HL-60 (cell line): ENCODE measurements at regions not wholly inside any gene's neighbourhood (a gene's known extent, or its start where the extent isn't known, plus 50 kb on each side); places are given as distances from the start of the nearest gene placed in this dataset.

ENCODE experiments used
- DNase-seq, 2 experiments: peaks; one replicate each; pipeline ENCODE4 v3.0.0-alpha.2; 2010 to 2020; ENCODE audit warnings: low read depth in 1 of 2, low spot score in 1 of 2
- H3K27ac ChIP-seq: fragments of 250-450 bp; sonication (Bioruptor Pico); replicated peaks from 2 replicates; pipeline ENCODE4 v1.5.1; 2020; ENCODE audit warnings: mild to moderate bottlenecking, moderate library complexity
- H3K27me3 ChIP-seq: fragments of 250-450 bp; sonication (Bioruptor Pico); 2 replicates; pipeline ENCODE4 v1.5.1; 2021; ENCODE audit warnings: mild to moderate bottlenecking, moderate library complexity; ENCODE audit not compliant: insufficient read depth, poor library complexity, severe bottlenecking
- H3K4me3 ChIP-seq: replicated peaks from 2 replicates; pipeline ENCODE4 v1.5.1; 2011; ENCODE audit warnings: mild to moderate bottlenecking, control low read depth, low read length; ENCODE audit not compliant: insufficient read depth
- GABPA ChIP-seq: IDR thresholded peaks from 2 replicates; pipeline ENCODE4 v1.6.1; 2012; ENCODE audit warnings: low read depth
- POLR2AphosphoS5 ChIP-seq: IDR thresholded peaks from 2 replicates; pipeline ENCODE4 v1.6.1; 2012; ENCODE audit warnings: low read depth
- REST ChIP-seq: IDR thresholded peaks from 2 replicates; pipeline ENCODE4 v1.6.1; 2012; ENCODE audit warnings: low read depth; ENCODE audit not compliant: insufficient replicate concordance
- SPI1 ChIP-seq: IDR thresholded peaks from 2 replicates; pipeline ENCODE4 v1.6.1; 2012; ENCODE audit warnings: low read depth, mild to moderate bottlenecking, borderline replicate concordance
- TF ChIP-seq, protein P1 (sequence below): IDR thresholded peaks from one replicate; pipeline ENCODE4 v1.5.1; 2011; ENCODE audit warnings: low read length, control low read depth, inconsistent platforms; ENCODE audit not compliant: insufficient read depth

DNA sequence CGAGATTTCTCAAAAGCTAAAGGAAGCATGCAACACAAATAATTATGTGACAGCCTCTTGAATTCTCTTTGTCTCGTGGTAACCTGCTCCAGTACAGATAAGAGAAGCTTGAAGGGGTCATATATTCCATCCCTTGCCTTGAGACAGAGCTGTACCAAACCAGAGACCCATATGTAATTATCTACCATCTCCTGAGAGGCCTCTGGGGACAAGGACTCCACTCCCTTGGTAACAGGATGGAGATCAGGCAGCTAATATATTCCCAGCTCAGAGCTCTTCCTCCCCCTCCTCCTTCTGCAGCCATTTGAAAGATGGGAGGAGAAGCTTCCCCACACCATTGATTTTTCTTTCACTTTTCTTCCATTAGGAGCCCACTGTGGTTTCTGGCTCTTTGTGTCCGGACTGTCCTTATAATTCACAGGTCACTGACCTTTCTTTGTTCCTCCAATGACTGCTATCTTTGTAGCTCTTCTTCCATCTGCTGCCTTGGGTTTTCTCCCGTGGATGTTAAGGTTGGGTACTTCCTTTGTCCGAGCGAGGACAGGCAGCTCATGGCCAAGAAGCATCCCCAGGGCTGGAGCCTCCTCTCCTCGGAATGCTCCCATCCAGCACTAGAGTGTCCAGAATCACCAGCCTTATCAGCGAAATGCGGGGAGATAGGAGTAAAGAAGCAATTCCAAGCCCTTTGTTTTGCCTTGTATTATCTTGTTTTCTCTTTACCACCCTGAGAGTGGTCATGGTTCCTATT, 51.4 kb upstream of the CALM2 start:
- H3K27ac ChIP-seq, result no peak overlapping the region
- H3K4me3 ChIP-seq, result no peak overlapping the region
- H3K27me3 ChIP-seq, result no peaks in the 10 kb centered on the region
- no peak for DNase-seq
- no peak for TF ChIP-seq SPI1
- TF ChIP-seq GABPA, result no peak
- TF ChIP-seq, protein P1, sequence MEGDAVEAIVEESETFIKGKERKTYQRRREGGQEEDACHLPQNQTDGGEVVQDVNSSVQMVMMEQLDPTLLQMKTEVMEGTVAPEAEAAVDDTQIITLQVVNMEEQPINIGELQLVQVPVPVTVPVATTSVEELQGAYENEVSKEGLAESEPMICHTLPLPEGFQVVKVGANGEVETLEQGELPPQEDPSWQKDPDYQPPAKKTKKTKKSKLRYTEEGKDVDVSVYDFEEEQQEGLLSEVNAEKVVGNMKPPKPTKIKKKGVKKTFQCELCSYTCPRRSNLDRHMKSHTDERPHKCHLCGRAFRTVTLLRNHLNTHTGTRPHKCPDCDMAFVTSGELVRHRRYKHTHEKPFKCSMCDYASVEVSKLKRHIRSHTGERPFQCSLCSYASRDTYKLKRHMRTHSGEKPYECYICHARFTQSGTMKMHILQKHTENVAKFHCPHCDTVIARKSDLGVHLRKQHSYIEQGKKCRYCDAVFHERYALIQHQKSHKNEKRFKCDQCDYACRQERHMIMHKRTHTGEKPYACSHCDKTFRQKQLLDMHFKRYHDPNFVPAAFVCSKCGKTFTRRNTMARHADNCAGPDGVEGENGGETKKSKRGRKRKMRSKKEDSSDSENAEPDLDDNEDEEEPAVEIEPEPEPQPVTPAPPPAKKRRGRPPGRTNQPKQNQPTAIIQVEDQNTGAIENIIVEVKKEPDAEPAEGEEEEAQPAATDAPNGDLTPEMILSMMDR, result no peak
- no peak for TF ChIP-seq POLR2AphosphoS5
- TF ChIP-seq REST, result no peak

GRCh38 chr2:47226923-47227220, 50.6 kb upstream of the CALM2 start:
- DNase-seq, result no peak
- no peak overlapping the region for H3K27ac ChIP-seq
- no peak overlapping the region for H3K4me3 ChIP-seq
- TF ChIP-seq POLR2AphosphoS5 (no peak), REST (no peak), SPI1 (no peak), GABPA (no peak)
- TF ChIP-seq, protein P1, result no peak
- no peaks in the 10 kb centered on the region for H3K27me3 ChIP-seq

DNA sequence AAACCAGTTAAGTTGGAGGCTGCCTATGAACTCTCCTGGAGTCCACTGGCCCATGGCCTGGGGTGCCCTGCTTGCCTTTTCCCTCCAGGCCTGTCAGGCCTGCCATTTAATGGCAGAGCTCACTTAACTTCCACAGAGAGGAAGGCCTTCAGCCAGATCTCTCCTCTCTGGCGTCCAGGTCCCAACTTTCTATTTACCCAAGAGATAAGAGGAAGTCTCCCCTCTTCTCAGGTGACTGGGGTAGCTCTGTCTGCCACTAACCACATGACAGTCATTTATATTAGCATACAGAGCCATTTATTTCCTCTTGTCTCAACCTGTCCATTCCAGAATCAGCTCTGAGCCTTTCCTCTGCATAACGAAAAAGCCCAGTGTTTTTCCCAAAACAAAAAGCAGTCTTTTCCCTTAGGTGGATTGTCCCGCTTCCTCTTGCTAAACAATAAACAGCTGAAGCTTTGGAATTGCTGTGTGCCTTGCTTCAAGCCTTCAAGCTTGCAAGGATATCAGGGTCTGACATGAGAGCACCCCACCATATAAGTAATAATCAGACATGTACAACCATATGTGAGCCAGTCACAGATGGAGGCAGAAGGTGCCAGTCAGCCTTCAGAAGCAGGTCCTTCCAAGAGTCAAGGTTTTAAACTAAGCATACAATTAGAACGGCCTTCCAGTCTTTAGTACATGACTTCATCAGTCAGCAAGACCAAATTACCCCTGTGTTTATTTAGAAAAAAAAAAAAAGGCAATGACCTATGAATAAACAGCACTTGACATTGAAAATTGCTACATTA, 50.0 kb upstream of the CALM2 start:
- H3K27me3 ChIP-seq, result no peaks in the 10 kb centered on the region
- peak in 1 of 2 experiments; percentile 35 for DNase-seq
- TF ChIP-seq SPI1, result peak; percentile 78
- TF ChIP-seq, protein P1, result no peak
- no peak for TF ChIP-seq GABPA
- TF ChIP-seq POLR2AphosphoS5, result no peak
- H3K27ac ChIP-seq, result no peak overlapping the region
- no peak overlapping the region for H3K4me3 ChIP-seq
